Neural progenitor cell (in vitro differentiated cells): ENCODE measurements at regions not wholly inside any gene's neighbourhood (a gene's known extent, or its start where the extent isn't known, plus 50 kb on each side); places are given as distances from the start of the nearest gene placed in this dataset.
"Not testable (repeated sequence)": the region's sequence is repeated elsewhere in the genome, so short reads cannot be mapped to it uniquely, and the experiment has no call there.

ENCODE experiments used
- CTCF ChIP-seq: fragments of 200-600 bp; sonication (generic); IDR thresholded peaks from 2 replicates; pipeline ENCODE4 v1.5.1; 2017; ENCODE audit warnings: antibody characterized with exemption, mild to moderate bottlenecking
- EZH2 ChIP-seq: fragments of 200-600 bp; sonication (generic); IDR thresholded peaks from 2 replicates; pipeline ENCODE4 v1.6.1; 2017; ENCODE audit warnings: antibody characterized with exemption, mild to moderate bottlenecking, moderate library complexity
- EZH2phosphoT487 ChIP-seq: fragments of 200-600 bp; sonication (generic); IDR thresholded peaks from 2 replicates; pipeline ENCODE4 v1.6.1; 2017; ENCODE audit warnings: antibody characterized with exemption

GRCh38 chr14:106468869-106469268 is 942.5 kb downstream of the TMEM121 start:
- TF ChIP-seq EZH2phosphoT487, CTCF, EZH2: not testable (repeated sequence)
